Calu3 (cell line): ENCODE measurements at regions not wholly inside any gene's neighbourhood (a gene's known extent, or its start where the extent isn't known, plus 50 kb on each side); places are given as distances from the start of the nearest gene placed in this dataset.

ENCODE experiments used
- BruUV-seq: library from RNA; stranded (reverse); fragments of 400-500 nt; replicated peaks from 2 replicates; lab custom pipeline; 2021; lab: Mats Ljungman, UMichigan
- CTCF ChIA-PET: fragments of 300-600 bp; sonication (Branson Sonifier 250); formaldehyde crosslinking; loops from one replicate; lab custom pipeline; 2022; ENCODE audit warnings: antibody characterized with exemption; lab: Charles Lee
- DNase-seq: peaks from one replicate; pipeline ENCODE4 v3.0.0; 2022
- H3K27ac Mint-ChIP-seq: one replicate; pipeline ENCODE4 v1.8.0; 2022; ENCODE audit warnings: mixed read lengths; ENCODE audit not compliant: unreplicated experiment
- H3K27me3 Mint-ChIP-seq: one replicate; pipeline ENCODE4 v1.8.0; 2022; ENCODE audit warnings: mixed read lengths; ENCODE audit not compliant: unreplicated experiment
- H3K36me3 Mint-ChIP-seq: one replicate; pipeline ENCODE4 v1.8.0; 2022; ENCODE audit warnings: mild to moderate bottlenecking, moderate library complexity, mixed read lengths; ENCODE audit not compliant: insufficient read depth, unreplicated experiment
- H3K4me1 Mint-ChIP-seq: one replicate; pipeline ENCODE4 v1.8.0; 2022; ENCODE audit warnings: mild to moderate bottlenecking, low read depth, mixed read lengths; ENCODE audit not compliant: unreplicated experiment
- H3K4me3 Mint-ChIP-seq: one replicate; pipeline ENCODE4 v1.8.0; 2022; ENCODE audit warnings: mild to moderate bottlenecking, low read depth, moderate library complexity, mixed read lengths; ENCODE audit not compliant: unreplicated experiment
- H3K9me3 Mint-ChIP-seq: one replicate; pipeline ENCODE4 v1.8.0; 2022; ENCODE audit warnings: low read depth, mixed read lengths; ENCODE audit not compliant: unreplicated experiment
- CTCF ChIP-seq: fragments of 200-600 bp; IDR thresholded peaks from one replicate; pipeline ENCODE4 v1.8.0; 2022; ENCODE audit warnings: antibody characterized with exemption; ENCODE audit not compliant: unreplicated experiment
- intact Hi-C: fragments of 100-400 bp; cut with micrococcal nuclease; formaldehyde crosslinking; loops from one replicate; pipeline ENCODE4 v1.10.0; 2022; ENCODE audit not compliant: unreplicated experiment

GRCh38 chr2:62569907-62570841, 64.2 kb upstream of the TMEM17 start:
- no TSS peak for BruUV-seq
- H3K4me3 Mint-ChIP-seq: peak overlapping the region; percentile 70

DNA sequence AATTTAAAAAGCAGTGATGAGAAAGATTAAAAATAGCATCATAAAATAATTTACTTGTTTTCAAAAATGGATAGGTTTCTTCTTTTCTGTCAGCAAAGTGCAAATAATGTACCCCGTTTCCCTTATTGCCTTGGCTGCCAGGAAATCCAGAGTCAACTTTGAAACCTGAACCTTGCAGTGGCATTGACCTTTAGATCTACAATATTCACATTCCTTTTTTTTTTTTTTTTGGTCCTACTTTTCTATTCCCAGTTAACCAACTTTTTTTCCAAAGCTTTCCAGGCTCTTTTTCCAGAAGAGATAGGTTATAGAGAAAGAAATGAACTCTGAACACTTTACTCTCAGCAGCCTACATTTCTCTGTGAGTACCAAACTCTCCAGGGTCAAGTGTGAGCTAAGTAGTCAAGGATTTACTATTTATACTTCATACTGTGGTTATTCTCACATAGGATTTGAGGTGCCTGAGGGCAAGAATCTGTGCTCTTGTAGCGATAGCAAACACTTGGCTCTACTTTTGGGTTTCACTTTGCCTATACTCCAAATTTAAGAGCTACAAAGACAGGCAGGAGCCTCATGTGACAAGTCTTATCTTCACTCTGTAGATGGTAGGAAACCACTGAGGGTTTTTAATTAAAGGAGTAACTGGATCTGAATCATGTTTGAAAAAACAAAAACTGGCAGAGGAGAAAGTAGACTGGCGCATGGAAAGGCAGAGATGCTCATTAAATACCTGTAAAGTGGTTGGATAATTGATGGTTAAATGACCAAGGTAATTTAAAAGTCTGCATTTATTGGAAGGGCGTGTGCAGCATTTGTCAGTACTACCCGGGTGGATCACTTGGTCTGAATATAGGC, 63.2 kb upstream of the TMEM17 start:
- peak overlapping the region; percentile 70 for H3K27ac Mint-ChIP-seq
- peaks cover 48% of the 10 kb centered on the region for H3K4me1 Mint-ChIP-seq
- no TSS peak for BruUV-seq
- no peaks in the 10 kb centered on the region for H3K27me3 Mint-ChIP-seq
- intact Hi-C loops: no loop called here
- CTCF ChIA-PET: interaction anchor here (0.6 to 2.1 kb wide), 3 partner anchors 9 to 136 kb away, joined by 3 to 10 read pairs (median 5); partner anchors contain the start of gene EHBP1
- H3K9me3 Mint-ChIP-seq: no peaks in the 10 kb centered on the region
- H3K36me3 Mint-ChIP-seq: peaks cover 7% of the 10 kb centered on the region
- DNase-seq: peak; percentile 6
- TF ChIP-seq CTCF: no peak
- peak overlapping the region; percentile 70 for H3K4me3 Mint-ChIP-seq

More at GRCh38 chr2:62569907-62570841, 64.2 kb upstream of the TMEM17 start:
- Mint-ChIP-seq H3K27ac (peak overlapping the region; percentile 94), H3K9me3 (no peaks in the 10 kb centered on the region), H3K4me1 (peaks cover 58% of the 10 kb centered on the region), H3K36me3 (peaks cover 7% of the 10 kb centered on the region), H3K27me3 (no peaks in the 10 kb centered on the region)
- CTCF ChIA-PET: interaction anchor here (0.7 to 2.1 kb wide), 3 partner anchors 8 to 86 kb away, joined by 3 to 10 read pairs (median 3); no protein-coding TSS in a partner anchor
- intact Hi-C loops: loop anchor here (2.0 kb wide), 2 partner anchors 47 to 113 kb away; no protein-coding TSS in a partner anchor
- no peak for TF ChIP-seq CTCF
- DNase-seq: peak; percentile 62

DNA sequence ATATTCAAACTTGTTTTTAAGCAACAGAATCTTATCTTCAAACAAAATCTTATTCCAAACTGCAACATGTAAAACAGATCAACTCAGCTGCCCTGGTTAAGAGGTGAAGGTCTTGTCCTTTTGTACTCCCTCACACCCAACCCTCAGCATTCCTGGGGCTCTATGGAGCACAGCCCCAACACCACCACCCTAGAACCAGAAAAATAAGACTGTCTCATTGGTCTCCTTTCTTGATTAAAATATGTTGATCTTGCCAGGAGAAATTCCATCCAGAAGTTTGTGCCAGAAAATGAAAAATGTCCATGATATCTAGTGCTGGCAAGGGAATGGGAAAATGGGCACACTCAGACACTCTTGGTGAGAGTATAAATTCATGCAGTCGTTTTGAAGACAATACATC, 62.1 kb upstream of the TMEM17 start:
- no TSS peak for BruUV-seq
- DNase-seq: no peak
- Mint-ChIP-seq H3K4me3 (no peak overlapping the region), H3K9me3 (no peaks in the 10 kb centered on the region), H3K36me3 (peaks cover 7% of the 10 kb centered on the region), H3K27ac (no peak overlapping the region), H3K4me1 (peaks cover 42% of the 10 kb centered on the region), H3K27me3 (no peaks in the 10 kb centered on the region)
- CTCF ChIA-PET: no interaction called here
- intact Hi-C loops: no loop called here
- TF ChIP-seq CTCF: no peak

GRCh38 chr2:62567669-62568068, 61.7 kb upstream of the TMEM17 start:
- DNase-seq: no peak
- Mint-ChIP-seq H3K9me3 (no peaks in the 10 kb centered on the region), H3K36me3 (peaks cover 7% of the 10 kb centered on the region), H3K4me1 (peaks cover 42% of the 10 kb centered on the region), H3K27ac (no peak overlapping the region), H3K27me3 (no peaks in the 10 kb centered on the region), H3K4me3 (no peak overlapping the region)
- BruUV-seq: no TSS peak
- CTCF ChIA-PET: no interaction called here
- TF ChIP-seq CTCF: no peak
- intact Hi-C loops: no loop called here
